ENCODE measurements at regions not wholly inside any gene's neighbourhood (a gene's known extent, or its start where the extent isn't known, plus 50 kb on each side); places are given as distances from the start of the nearest gene placed in this dataset.

GRCh38 chr9:23926368-23926767 is 100.3 kb upstream of the ELAVL2 start:
- Histone ChIP-seq H3K36me3 (no peaks in the 10 kb centered on the region), H3K9me3 (replicated peaks in 1 of 11) (peaks cover 0 to 11% (median 4%) of the 10 kb centered on the region in 11 experiments; a peak in 4 of 22 replicates), H3K4me3 (no peak overlapping the region), H3K4me1 (no peaks in the 10 kb centered on the region), H3K27me3 (no peaks in the 10 kb centered on the region), H3K27ac (no peak overlapping the region), H3K4me2 (no peak overlapping the region), H4K20me1 (no peaks in the 10 kb centered on the region), H3K9ac (no peak overlapping the region)
- no peak for TF ChIP-seq Cebpa-rat (IDR thresholded peaks at IDR 0.05)

- H3K4me1 ChIP-seq, result no peaks in the 10 kb centered on the region
- no peak for TF ChIP-seq Cebpa-rat (IDR thresholded peaks at IDR 0.05)
- no peak overlapping the region for H3K9ac ChIP-seq
- H3K27ac ChIP-seq, result no peak overlapping the region
- H3K36me3 ChIP-seq, result no peaks in the 10 kb centered on the region
- no peaks in the 10 kb centered on the region for H3K27me3 ChIP-seq
- no peak overlapping the region for H3K4me3 ChIP-seq
- no peak overlapping the region for H3K4me2 ChIP-seq
- peaks cover 0 to 12% (median 3%) of the 10 kb centered on the region in 11 experiments; a peak in 7 of 22 replicates for H3K9me3 ChIP-seq (replicated peaks in 1 of 11)
- H4K20me1 ChIP-seq, result no peaks in the 10 kb centered on the region
These were observed 88.5 kb upstream of the ELAVL2 start for GRCh38 chr9:23914431-23915003.

- H3K4me1 ChIP-seq, result no peaks in the 10 kb centered on the region
- no peaks in the 10 kb centered on the region for H3K36me3 ChIP-seq
- H3K4me3 ChIP-seq, result no peak overlapping the region
- no peaks in the 10 kb centered on the region for H3K27me3 ChIP-seq
- H3K9ac ChIP-seq, result no peak overlapping the region
- TF ChIP-seq Cebpa-rat (IDR thresholded peaks at IDR 0.05), result no peak
- no peak overlapping the region for H3K4me2 ChIP-seq
- H3K9me3 ChIP-seq (replicated peaks in 1 of 11), result no peaks in the 10 kb centered on the region
- H4K20me1 ChIP-seq, result no peaks in the 10 kb centered on the region
- H3K27ac ChIP-seq, result no peak overlapping the region
These were observed 81.3 kb upstream of the ELAVL2 start for GRCh38 chr9:23907343-23907742.

GRCh38 chr9:23887781-23888180 is 61.7 kb upstream of the ELAVL2 start:
- Histone ChIP-seq H3K4me3 (no peak overlapping the region), H3K9ac (no peak overlapping the region), H3K9me3 (replicated peaks in 1 of 11) (peaks cover 7 to 19% (median 13%) of the 10 kb centered on the region in 11 experiments), H3K4me2 (no peak overlapping the region), H3K27ac (no peak overlapping the region), H3K27me3 (no peaks in the 10 kb centered on the region), H3K4me1 (no peaks in the 10 kb centered on the region), H4K20me1 (no peaks in the 10 kb centered on the region), H3K36me3 (no peaks in the 10 kb centered on the region)
- TF ChIP-seq Cebpa-rat (IDR thresholded peaks at IDR 0.05), result no peak

Data from BLaER1 treated with 17β-estradiol and CSF1 and Interleukin-3, amounts not matched to agents 10 nM and 100 nM (cell line).